IPS-15b (cell line): ENCODE measurements at regions not wholly inside any gene's neighbourhood (a gene's known extent, or its start where the extent isn't known, plus 50 kb on each side); places are given as distances from the start of the nearest gene placed in this dataset.

ENCODE experiments used
- H3K27me3 ChIP-seq: one replicate; pipeline ENCODE4 v1.6.1; 2013; ENCODE audit warnings: low read length; ENCODE audit not compliant: control insufficient read depth, insufficient read depth
- H3K36me3 ChIP-seq: one replicate; pipeline ENCODE4 v1.6.1; 2013; ENCODE audit warnings: low read length; ENCODE audit not compliant: control insufficient read depth, insufficient read depth
- H3K4me1 ChIP-seq: one replicate; pipeline ENCODE4 v1.6.1; 2013; ENCODE audit warnings: mild to moderate bottlenecking, low read length; ENCODE audit not compliant: control insufficient read depth, insufficient read depth
- H3K4me3 ChIP-seq: one replicate; pipeline ENCODE4 v1.5.1; 2013; ENCODE audit warnings: low read depth, low read length
- H3K9ac ChIP-seq: one replicate; pipeline ENCODE4 v1.6.1; 2013; ENCODE audit warnings: low read depth, mild to moderate bottlenecking, low read length
- H3K9me3 ChIP-seq: one replicate; pipeline ENCODE4 v1.6.1; 2013; ENCODE audit warnings: mild to moderate bottlenecking, low read length; ENCODE audit not compliant: control insufficient read depth, insufficient read depth

DNA sequence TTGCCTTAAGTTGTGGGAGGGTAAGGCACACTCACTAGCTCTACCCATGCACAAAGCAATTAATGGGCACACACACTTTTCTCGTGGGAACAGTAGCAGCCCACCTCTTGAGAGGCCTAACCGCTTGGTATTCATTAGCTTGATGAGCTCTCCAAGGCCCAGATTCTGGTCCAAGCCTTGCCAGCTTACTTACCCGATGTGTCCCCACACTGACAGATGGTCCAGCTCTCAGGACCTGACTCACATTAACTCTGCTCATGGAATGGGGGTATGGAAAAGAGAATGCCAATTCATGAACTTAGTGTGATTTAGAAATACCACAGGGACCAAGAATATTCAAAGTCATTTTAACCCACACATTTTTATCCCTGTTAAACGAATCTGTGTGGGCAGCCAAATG lies 106.8 kb upstream of the CACHD1 start:
- H3K9ac ChIP-seq = no peak overlapping the region
- H3K36me3 ChIP-seq = no peaks in the 10 kb centered on the region
- peaks cover 5% of the 10 kb centered on the region for H3K4me1 ChIP-seq
- H3K4me3 ChIP-seq = no peak overlapping the region
- no peaks in the 10 kb centered on the region for H3K9me3 ChIP-seq
- H3K27me3 ChIP-seq = peaks cover 4% of the 10 kb centered on the region

DNA sequence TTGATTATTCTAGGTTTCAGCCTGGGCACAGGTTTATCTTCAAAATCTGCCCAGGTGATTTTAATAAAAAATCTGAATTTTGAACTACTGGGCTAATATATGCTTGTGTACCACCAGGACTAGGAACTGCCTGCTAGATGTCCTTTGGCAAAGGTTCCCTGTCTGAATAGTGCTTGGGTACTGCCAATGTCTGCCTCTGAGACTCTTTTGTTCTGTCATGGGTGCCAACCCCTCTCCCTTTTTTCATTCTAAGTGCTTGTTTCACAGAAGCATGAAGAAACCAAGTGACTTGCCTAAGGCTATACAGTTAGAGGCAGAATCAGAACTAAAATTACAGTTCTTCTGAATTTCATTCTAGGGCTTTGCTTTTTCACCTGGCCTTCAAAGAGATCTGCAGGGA lies 106.3 kb upstream of the CACHD1 start:
- Histone ChIP-seq H3K9me3 (no peaks in the 10 kb centered on the region), H3K4me3 (no peak overlapping the region), H3K36me3 (no peaks in the 10 kb centered on the region)

DNA sequence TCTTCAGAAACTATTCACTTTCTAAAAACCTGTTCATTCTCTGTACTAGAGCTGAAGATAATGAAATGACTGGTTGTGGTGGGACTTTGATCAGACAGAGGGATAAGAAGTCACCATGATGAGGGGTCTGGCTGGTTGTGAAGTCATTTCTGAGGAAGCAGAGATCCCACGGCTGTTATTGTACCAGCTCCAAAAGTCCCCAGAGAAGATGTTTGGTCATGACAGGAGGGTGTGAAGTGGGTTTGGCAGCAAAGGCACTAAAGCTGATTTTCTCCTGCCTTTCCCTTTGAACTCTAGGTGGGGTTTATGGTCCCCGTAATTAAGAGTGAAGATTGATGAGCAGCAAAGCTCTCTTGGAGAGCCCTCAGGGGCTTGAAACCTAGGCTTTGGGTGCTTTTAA lies 103.1 kb upstream of the CACHD1 start:
- Histone ChIP-seq H3K9ac (no peak overlapping the region), H3K4me3 (no peak overlapping the region), H3K36me3 (no peaks in the 10 kb centered on the region), H3K27me3 (no peaks in the 10 kb centered on the region), H3K9me3 (no peaks in the 10 kb centered on the region), H3K4me1 (no peaks in the 10 kb centered on the region)

More for the DNA sequence above, 106.3 kb upstream of the CACHD1 start:
- Histone ChIP-seq H3K4me1 (peaks cover 4% of the 10 kb centered on the region), H3K27me3 (peaks cover 4% of the 10 kb centered on the region), H3K9ac (no peak overlapping the region)

- no peaks in the 10 kb centered on the region for H3K27me3 ChIP-seq
- H3K4me1 ChIP-seq = peaks cover 2% of the 10 kb centered on the region
- no peaks in the 10 kb centered on the region for H3K9me3 ChIP-seq
- H3K9ac ChIP-seq = no peak overlapping the region
- no peaks in the 10 kb centered on the region for H3K36me3 ChIP-seq
- no peak overlapping the region for H3K4me3 ChIP-seq
Measured at GRCh38 chr1:64368344-64368743, 101.6 kb upstream of the CACHD1 start.

- Histone ChIP-seq H3K36me3 (no peaks in the 10 kb centered on the region), H3K9me3 (no peaks in the 10 kb centered on the region), H3K4me3 (no peak overlapping the region), H3K27me3 (no peaks in the 10 kb centered on the region), H3K4me1 (no peaks in the 10 kb centered on the region), H3K9ac (no peak overlapping the region)
Measured at GRCh38 chr1:64378826-64379225, 91.1 kb upstream of the CACHD1 start.

DNA sequence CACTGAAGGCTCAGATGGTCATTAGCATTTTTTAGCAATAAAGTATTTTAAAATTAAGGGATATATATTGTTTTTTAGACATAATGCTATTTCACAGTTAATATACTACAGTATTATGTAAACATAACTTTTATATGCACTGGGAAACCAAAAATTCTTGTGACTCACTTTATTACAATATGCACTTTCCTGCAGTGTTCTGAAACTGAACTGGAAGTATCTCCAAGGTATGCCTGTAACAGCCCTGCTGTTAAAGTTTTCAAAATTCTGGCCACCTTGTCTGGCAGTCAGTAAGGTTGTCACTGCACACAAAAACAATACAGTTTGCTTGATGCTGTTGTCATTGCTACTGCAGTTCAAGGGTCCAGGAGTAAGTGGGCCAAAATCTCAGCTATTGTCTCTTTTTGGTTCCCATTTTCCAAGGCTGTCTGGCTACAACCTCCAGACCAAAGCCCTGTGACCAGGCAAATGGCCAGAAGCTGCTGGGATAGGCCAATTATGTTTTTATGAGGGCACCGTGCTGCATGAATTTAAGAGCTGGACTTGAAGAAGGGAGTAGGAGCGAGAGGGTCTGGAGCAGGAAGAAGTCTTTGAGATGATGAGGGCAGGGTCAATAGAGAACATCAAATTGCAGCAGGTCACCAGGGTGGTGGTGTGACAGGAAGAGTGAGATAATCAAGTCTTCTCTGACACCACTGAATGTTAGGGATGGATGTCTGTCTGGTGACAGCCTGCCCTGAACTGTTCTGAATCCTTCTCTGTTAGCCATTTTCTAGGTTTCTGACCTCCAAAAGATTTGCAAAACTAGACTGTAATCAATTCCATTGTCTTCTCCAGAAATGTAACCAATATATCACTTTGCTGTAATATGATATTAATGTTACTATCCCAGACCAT lies 82.3 kb upstream of the CACHD1 start:
- no peaks in the 10 kb centered on the region for H3K27me3 ChIP-seq
- H3K4me3 ChIP-seq = no peak overlapping the region
- H3K4me1 ChIP-seq = peaks cover 6% of the 10 kb centered on the region
- no peaks in the 10 kb centered on the region for H3K9me3 ChIP-seq
- no peak overlapping the region for H3K9ac ChIP-seq
- no peaks in the 10 kb centered on the region for H3K36me3 ChIP-seq

DNA sequence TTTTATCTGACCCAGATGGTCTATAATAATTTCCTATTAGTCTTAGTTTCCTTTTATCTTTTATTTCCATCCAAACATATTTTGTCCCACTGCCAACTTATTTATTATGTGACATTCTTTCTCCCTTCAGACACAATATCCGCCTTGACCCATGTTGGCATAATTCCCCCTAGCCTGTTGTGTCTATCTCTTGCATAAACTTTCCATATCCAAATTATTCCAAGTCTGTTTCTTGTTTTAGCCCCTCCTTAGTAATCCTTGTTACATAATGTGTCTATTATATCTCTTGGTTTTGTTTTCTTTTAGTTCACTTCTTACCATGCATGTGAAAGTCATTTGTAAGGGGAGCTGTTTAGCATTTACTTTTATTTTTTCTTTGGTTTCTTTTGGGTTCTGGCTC lies 81.6 kb upstream of the CACHD1 start:
- no peaks in the 10 kb centered on the region for H3K9me3 ChIP-seq
- H3K4me3 ChIP-seq = no peak overlapping the region
- no peak overlapping the region for H3K9ac ChIP-seq
- peaks cover 6% of the 10 kb centered on the region for H3K4me1 ChIP-seq
- H3K36me3 ChIP-seq = no peaks in the 10 kb centered on the region
- H3K27me3 ChIP-seq = no peaks in the 10 kb centered on the region

- Histone ChIP-seq H3K36me3 (no peaks in the 10 kb centered on the region), H3K4me3 (no peak overlapping the region), H3K9me3 (no peaks in the 10 kb centered on the region), H3K27me3 (no peaks in the 10 kb centered on the region), H3K9ac (no peak overlapping the region), H3K4me1 (peaks cover 6% of the 10 kb centered on the region)
Measured at GRCh38 chr1:64392109-64392508, 77.8 kb upstream of the CACHD1 start.

DNA sequence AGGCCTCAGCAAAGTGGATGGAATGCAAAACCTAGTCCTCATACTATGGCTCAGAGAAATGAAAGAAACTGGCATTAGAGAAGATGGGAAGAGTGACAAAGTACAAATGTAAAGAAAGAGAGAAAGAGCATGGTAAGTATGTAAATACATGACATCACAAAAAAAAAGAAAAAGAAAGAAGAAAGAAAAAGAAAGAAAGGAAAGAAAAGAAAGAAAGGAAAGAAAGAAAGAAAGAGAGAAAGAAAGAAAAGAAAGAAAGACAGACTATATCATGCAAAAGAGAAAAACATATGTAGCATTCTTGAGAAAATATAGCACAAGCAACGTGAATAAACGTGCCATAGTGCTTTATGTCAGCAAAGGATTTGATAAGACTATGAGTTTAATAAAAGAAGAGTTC lies 76.1 kb upstream of the CACHD1 start:
- Histone ChIP-seq H3K27me3 (no peaks in the 10 kb centered on the region), H3K4me1 (peaks cover 6% of the 10 kb centered on the region), H3K4me3 (no peak overlapping the region), H3K36me3 (no peaks in the 10 kb centered on the region), H3K9ac (no peak overlapping the region), H3K9me3 (no peaks in the 10 kb centered on the region)

DNA sequence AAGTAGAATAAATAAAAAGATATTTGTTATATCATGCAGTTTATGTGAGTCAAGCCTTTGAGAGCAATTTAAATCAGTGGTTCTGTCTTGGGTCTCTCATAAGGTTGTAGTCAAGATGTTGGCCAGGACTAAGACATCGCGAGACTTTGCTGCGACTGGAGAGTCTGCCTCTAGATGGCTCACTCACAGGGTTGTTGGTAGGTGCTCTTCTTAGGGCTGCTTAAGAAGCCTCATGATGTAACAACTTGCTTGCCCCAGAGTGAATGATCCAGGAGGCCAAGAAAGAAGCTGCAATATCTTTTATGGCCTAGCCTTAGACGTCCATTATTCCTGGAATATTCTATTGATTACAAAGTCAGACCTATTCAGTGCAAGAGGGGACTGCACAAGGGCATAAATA lies 73.1 kb upstream of the CACHD1 start:
- no peaks in the 10 kb centered on the region for H3K9me3 ChIP-seq
- no peak overlapping the region for H3K4me3 ChIP-seq
- no peaks in the 10 kb centered on the region for H3K36me3 ChIP-seq
- H3K27me3 ChIP-seq = peaks cover under 1% of the 10 kb centered on the region
- no peak overlapping the region for H3K9ac ChIP-seq
- peaks cover 6% of the 10 kb centered on the region for H3K4me1 ChIP-seq

DNA sequence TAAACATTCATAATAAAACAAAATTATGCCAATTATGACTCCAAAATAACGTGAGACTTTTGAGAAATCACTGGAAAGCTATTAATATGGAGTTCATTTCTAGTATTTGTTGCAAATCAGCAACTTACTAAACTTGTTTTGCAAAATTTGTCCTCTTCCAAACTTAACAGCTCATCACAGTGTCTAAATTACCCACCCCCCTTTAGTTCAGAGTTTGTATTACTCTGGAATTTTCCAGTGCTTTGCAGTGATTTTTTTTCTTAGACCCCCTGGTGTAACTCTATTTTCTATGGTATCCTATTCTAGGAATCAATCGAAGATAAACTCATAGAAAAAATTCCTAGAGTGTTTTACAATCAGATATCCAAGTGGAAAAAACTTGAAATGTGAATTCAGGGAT lies 72.4 kb upstream of the CACHD1 start:
- H3K4me1 ChIP-seq = no peaks in the 10 kb centered on the region
- H3K4me3 ChIP-seq = no peak overlapping the region
- no peak overlapping the region for H3K9ac ChIP-seq
- no peaks in the 10 kb centered on the region for H3K9me3 ChIP-seq
- H3K36me3 ChIP-seq = no peaks in the 10 kb centered on the region
- peaks cover 3% of the 10 kb centered on the region for H3K27me3 ChIP-seq

- H3K36me3 ChIP-seq = no peaks in the 10 kb centered on the region
- H3K9ac ChIP-seq = no peak overlapping the region
- H3K9me3 ChIP-seq = no peaks in the 10 kb centered on the region
- H3K27me3 ChIP-seq = peaks cover 3% of the 10 kb centered on the region
- H3K4me1 ChIP-seq = no peaks in the 10 kb centered on the region
- no peak overlapping the region for H3K4me3 ChIP-seq
Measured at GRCh38 chr1:64398936-64399335, 71.0 kb upstream of the CACHD1 start.
